GM21381 (cell line): ENCODE measurements at regions not wholly inside any gene's neighbourhood (a gene's known extent, or its start where the extent isn't known, plus 50 kb on each side); places are given as distances from the start of the nearest gene placed in this dataset.

Experiments
- ATAC-seq: cut with Tn5 transposase; IDR thresholded peaks from one replicate; pipeline ENCODE4 v1.9.1; 2021; ENCODE audit warnings: mild to moderate bottlenecking, moderate library complexity; ENCODE audit not compliant: unreplicated experiment

GRCh38 chr3:107008213-107008612, 369.0 kb upstream of the CCDC54 start:
- ATAC-seq = no peak

GRCh38 chr3:107013641-107014040, 363.6 kb upstream of the CCDC54 start:
- no peak for ATAC-seq

GRCh38 chr3:107024551-107025026, 352.6 kb upstream of the CCDC54 start:
- ATAC-seq = no peak

GRCh38 chr3:107025961-107026360, 351.3 kb upstream of the CCDC54 start:
- no peak for ATAC-seq

- no peak for ATAC-seq
Observed at GRCh38 chr3:107028086-107028485, 349.2 kb upstream of the CCDC54 start.

GRCh38 chr3:107028626-107029025, 348.6 kb upstream of the CCDC54 start:
- no peak for ATAC-seq

GRCh38 chr3:107032111-107032510, 345.1 kb upstream of the CCDC54 start:
- ATAC-seq = no peak

- ATAC-seq = no peak
Observed at GRCh38 chr3:107034142-107034541, 343.1 kb upstream of the CCDC54 start.

- no peak for ATAC-seq
Observed at GRCh38 chr3:107035176-107035575, 342.1 kb upstream of the CCDC54 start.

- no peak for ATAC-seq
Observed at GRCh38 chr3:107044677-107045076, 332.6 kb upstream of the CCDC54 start.

- ATAC-seq = no peak
Observed at GRCh38 chr3:107045791-107046190, 331.4 kb upstream of the CCDC54 start.

- no peak for ATAC-seq
Observed at GRCh38 chr3:107055181-107055942, 321.9 kb upstream of the CCDC54 start.

GRCh38 chr3:107061466-107061865, 315.8 kb upstream of the CCDC54 start:
- no peak for ATAC-seq

GRCh38 chr3:107062310-107062709, 314.9 kb upstream of the CCDC54 start:
- no peak for ATAC-seq

- no peak for ATAC-seq
Observed at GRCh38 chr3:107062787-107063186, 314.5 kb upstream of the CCDC54 start.

GRCh38 chr3:107063351-107063750, 313.9 kb upstream of the CCDC54 start:
- no peak for ATAC-seq

GRCh38 chr3:107064405-107065060, 312.7 kb upstream of the CCDC54 start:
- ATAC-seq = peak; percentile 95

- no peak for ATAC-seq
Observed at GRCh38 chr3:107065094-107065861, 312.0 kb upstream of the CCDC54 start.

GRCh38 chr3:107067421-107067820, 309.8 kb upstream of the CCDC54 start:
- no peak for ATAC-seq

- no peak for ATAC-seq
Observed at GRCh38 chr3:107068980-107069379, 308.3 kb upstream of the CCDC54 start.

- ATAC-seq = no peak
Observed at GRCh38 chr3:107076946-107077345, 300.3 kb upstream of the CCDC54 start.

- no peak for ATAC-seq
Observed at GRCh38 chr3:107077391-107077790, 299.8 kb upstream of the CCDC54 start.
